ENCODE measurements at regions not wholly inside any gene's neighbourhood (a gene's known extent, or its start where the extent isn't known, plus 50 kb on each side); places are given as distances from the start of the nearest gene placed in this dataset.

GRCh38 chrX:146581981-146582712, 227.4 kb upstream of the CXorf51B start:
- no peak overlapping the region for H3K4me3 ChIP-seq
- H3K9me3 ChIP-seq, result no peaks in the 10 kb centered on the region
- 0% methylated on average over 4 of the region's 5 CpGs for WGBS (ENCODE audit: missing lambda C conversion rate)
- POLR2A ChIA-PET, result no interaction called here
- H3K4me1 ChIP-seq, result no peaks in the 10 kb centered on the region
- no peak for ATAC-seq
- no peak overlapping the region for H3K27ac ChIP-seq
- H3K4me2 ChIP-seq, result no peak overlapping the region
- FAIRE-seq, result no peak
- TF ChIP-seq E2F6 (IDR thresholded peaks at IDR 0.05; ENCODE audit: borderline replicate concordance, low read depth), result no peak
- no peak for TF ChIP-seq USF2 (IDR thresholded peaks at IDR 0.05)
- TF ChIP-seq, protein P1, sequence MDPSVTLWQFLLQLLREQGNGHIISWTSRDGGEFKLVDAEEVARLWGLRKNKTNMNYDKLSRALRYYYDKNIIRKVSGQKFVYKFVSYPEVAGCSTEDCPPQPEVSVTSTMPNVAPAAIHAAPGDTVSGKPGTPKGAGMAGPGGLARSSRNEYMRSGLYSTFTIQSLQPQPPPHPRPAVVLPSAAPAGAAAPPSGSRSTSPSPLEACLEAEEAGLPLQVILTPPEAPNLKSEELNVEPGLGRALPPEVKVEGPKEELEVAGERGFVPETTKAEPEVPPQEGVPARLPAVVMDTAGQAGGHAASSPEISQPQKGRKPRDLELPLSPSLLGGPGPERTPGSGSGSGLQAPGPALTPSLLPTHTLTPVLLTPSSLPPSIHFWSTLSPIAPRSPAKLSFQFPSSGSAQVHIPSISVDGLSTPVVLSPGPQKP (IDR thresholded peaks at IDR 0.05; ENCODE audit: low read depth, low read length), result no peak
- TF ChIP-seq TFCP2L1 (CRISPR knock-in tag; IDR thresholded peaks at IDR 0.05), result no peak
- TF ChIP-seq CBX8 (IDR thresholded peaks at IDR 0.05), result no peak
- no peak for TF ChIP-seq RARB (CRISPR knock-in tag; IDR thresholded peaks at IDR 0.05)
- TF ChIP-seq PHF8 (IDR thresholded peaks at IDR 0.05; ENCODE audit: borderline replicate concordance, low read depth), result no peak
- no peak for TF ChIP-seq ZNF302 (CRISPR knock-in tag; IDR thresholded peaks at IDR 0.05)
- TF ChIP-seq GATA3 (IDR thresholded peaks at IDR 0.05; ENCODE audit: borderline replicate concordance), result no peak
- TF ChIP-seq CHD4 (IDR thresholded peaks at IDR 0.05; ENCODE audit: borderline replicate concordance), result no peak
- no peak for TF ChIP-seq EHF (CRISPR knock-in tag; IDR thresholded peaks at IDR 0.05)
- no peak for TF ChIP-seq TP53 (CRISPR knock-in tag; IDR thresholded peaks at IDR 0.05)
- no peak for TF ChIP-seq FOSL2 (IDR thresholded peaks at IDR 0.05)
- TF ChIP-seq FOSL2 (CRISPR knock-in tag; IDR thresholded peaks at IDR 0.05), result no peak
- TF ChIP-seq RFX5 (IDR thresholded peaks at IDR 0.05), result no peak
- no peak for TF ChIP-seq HEYL (CRISPR knock-in tag; IDR thresholded peaks at IDR 0.05)
- TF ChIP-seq POLR2A (IDR thresholded peaks at IDR 0.05; ENCODE audit: low read length), result no peak
- no peak for DNase-seq (ENCODE audit: low read depth in 1 of 2, low spot score in 1 of 2)
- CTCF ChIA-PET, result no interaction called here

GRCh38 chrX:146602246-146602645, 207.3 kb upstream of the CXorf51B start:
- Histone ChIP-seq H3K4me2 (no peak overlapping the region), H3K27ac (no peak overlapping the region), H3K4me3 (no peak overlapping the region), H3K9me3 (no peaks in the 10 kb centered on the region), H3K4me1 (no peaks in the 10 kb centered on the region)
- DNase-seq (ENCODE audit: low read depth in 1 of 2, low spot score in 1 of 2), result no peak
- WGBS (ENCODE audit: missing lambda C conversion rate), result 3% methylated on average over 6 of the region's 6 CpGs
- no peak for TF ChIP-seq RARB (CRISPR knock-in tag; IDR thresholded peaks at IDR 0.05)
- ATAC-seq, result no peak
- CTCF ChIA-PET, result no interaction called here
- POLR2A ChIA-PET, result no interaction called here
- no peak for FAIRE-seq

DNA sequence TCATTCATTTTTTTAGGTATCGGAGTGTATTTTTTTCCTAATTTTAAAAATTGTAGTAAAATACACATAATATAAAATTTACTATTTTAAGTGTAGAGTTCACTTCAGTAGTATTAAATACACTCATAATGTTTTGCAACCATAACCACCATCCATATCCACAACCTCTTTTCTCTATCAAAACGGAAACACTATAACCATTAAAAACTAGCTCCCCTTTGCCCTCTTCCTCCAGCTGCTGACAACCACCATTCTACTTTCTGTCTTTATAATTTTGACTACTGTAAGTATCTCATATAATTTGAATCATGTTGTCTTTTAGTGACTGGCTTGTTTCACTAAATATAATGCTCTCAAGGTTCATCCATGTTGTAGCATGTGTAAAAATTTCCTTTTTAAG, 205.4 kb upstream of the CXorf51B start:
- Histone ChIP-seq H3K4me3 (no peak overlapping the region), H3K4me1 (no peaks in the 10 kb centered on the region), H3K27ac (no peak overlapping the region), H3K9me3 (no peaks in the 10 kb centered on the region), H3K4me2 (no peak overlapping the region)
- no peak for TF ChIP-seq CEBPB (IDR thresholded peaks at IDR 0.05)
- no peak for TF ChIP-seq ZNF302 (CRISPR knock-in tag; IDR thresholded peaks at IDR 0.05)
- TF ChIP-seq, protein P2, sequence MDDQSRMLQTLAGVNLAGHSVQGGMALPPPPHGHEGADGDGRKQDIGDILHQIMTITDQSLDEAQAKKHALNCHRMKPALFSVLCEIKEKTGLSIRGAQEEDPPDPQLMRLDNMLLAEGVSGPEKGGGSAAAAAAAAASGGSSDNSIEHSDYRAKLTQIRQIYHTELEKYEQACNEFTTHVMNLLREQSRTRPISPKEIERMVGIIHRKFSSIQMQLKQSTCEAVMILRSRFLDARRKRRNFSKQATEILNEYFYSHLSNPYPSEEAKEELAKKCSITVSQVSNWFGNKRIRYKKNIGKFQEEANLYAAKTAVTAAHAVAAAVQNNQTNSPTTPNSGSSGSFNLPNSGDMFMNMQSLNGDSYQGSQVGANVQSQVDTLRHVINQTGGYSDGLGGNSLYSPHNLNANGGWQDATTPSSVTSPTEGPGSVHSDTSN (IDR thresholded peaks at IDR 0.05), result no peak
- no peak for TF ChIP-seq ATOH8 (CRISPR knock-in tag; IDR thresholded peaks at IDR 0.05; ENCODE audit: low read depth)
- no peak for TF ChIP-seq CBX8 (IDR thresholded peaks at IDR 0.05)
- no peak for TF ChIP-seq HES2 (IDR thresholded peaks at IDR 0.05)
- POLR2A ChIA-PET, result no interaction called here
- CTCF ChIA-PET, result no interaction called here
- DNase-seq (ENCODE audit: low read depth in 1 of 2, low spot score in 1 of 2), result no peak
- no peak for ATAC-seq
- 36% methylated on average over 2 of the region's 2 CpGs for WGBS (ENCODE audit: missing lambda C conversion rate)
- FAIRE-seq, result no peak

All from A549 (cell line).